Posterior cingulate gyrus (tissue), 11 donors: ENCODE measurements at regions not wholly inside any gene's neighbourhood (a gene's known extent, or its start where the extent isn't known, plus 50 kb on each side); places are given as distances from the start of the nearest gene placed in this dataset.
A peak's percentile ranks its signal among the peaks of the same experiment; 100 is the strongest.

Source experiments
- DNase-seq, 10 donors: peaks; one replicate each; pipeline versions ENCODE4 v3.0.0 to v3.0.0-alpha.2; 2020 to 2021; ENCODE audit warnings: mixed read lengths in 3 of 10
- intact Hi-C: fragments of 100-400 bp; cut with DNase I; formaldehyde crosslinking; loops from one replicate; pipeline ENCODE4 v1.15.1; 2023

GRCh38 chr4:100086766-100087431 lies 103.4 kb downstream of the DDIT4L start:
- intact Hi-C loops: no loop called here
- no peak for DNase-seq

- intact Hi-C loops: no loop called here
Measured at GRCh38 chr4:100084892-100085291, 105.4 kb downstream of the DDIT4L start.

GRCh38 chr4:100083289-100083688 lies 107.0 kb downstream of the DDIT4L start:
- DNase-seq: no peak
- intact Hi-C loops: no loop called here

More at GRCh38 chr4:100084892-100085291, 105.4 kb downstream of the DDIT4L start:
- no peak for DNase-seq

- DNase-seq: no peak
- intact Hi-C loops: no loop called here
Measured at GRCh38 chr4:100082852-100083251, 107.4 kb downstream of the DDIT4L start.

GRCh38 chr4:100081491-100081890 lies 108.8 kb downstream of the DDIT4L start:
- no peak for DNase-seq
- intact Hi-C loops: no loop called here

- DNase-seq: no peak
- intact Hi-C loops: no loop called here
Measured at GRCh38 chr4:100079264-100079663, 111.0 kb downstream of the DDIT4L start.

- intact Hi-C loops: no loop called here
- DNase-seq: no peak
Measured at GRCh38 chr4:100076753-100077152, 113.5 kb downstream of the DDIT4L start.

- intact Hi-C loops: no loop called here
- no peak for DNase-seq
Measured at GRCh38 chr4:100075486-100076270, 114.6 kb downstream of the DDIT4L start.

- intact Hi-C loops: no loop called here
- DNase-seq: no peak
Measured at GRCh38 chr4:100075056-100075455, 115.2 kb downstream of the DDIT4L start.

GRCh38 chr4:100071506-100071905 lies 118.8 kb downstream of the DDIT4L start:
- no peak for DNase-seq
- intact Hi-C loops: no loop called here

GRCh38 chr4:100070868-100071267 lies 119.4 kb downstream of the DDIT4L start:
- intact Hi-C loops: no loop called here
- DNase-seq: no peak

- intact Hi-C loops: no loop called here
- DNase-seq: no peak
Measured at GRCh38 chr4:100069207-100069606, 119.1 kb upstream of the H2AZ1 start.

- intact Hi-C loops: no loop called here
Measured at GRCh38 chr4:100067255-100067654, 117.2 kb upstream of the H2AZ1 start.

GRCh38 chr4:100063355-100063754 lies 113.3 kb upstream of the H2AZ1 start:
- no peak for DNase-seq
- intact Hi-C loops: no loop called here

More at GRCh38 chr4:100067255-100067654, 117.2 kb upstream of the H2AZ1 start:
- DNase-seq: peak in 2 of 10 donors; percentile 65 to 81

GRCh38 chr4:100062921-100063320 lies 112.8 kb upstream of the H2AZ1 start:
- DNase-seq: no peak
- intact Hi-C loops: no loop called here

GRCh38 chr4:100061835-100062234 lies 111.8 kb upstream of the H2AZ1 start:
- DNase-seq: no peak
- intact Hi-C loops: no loop called here

GRCh38 chr4:100060765-100061416 lies 110.8 kb upstream of the H2AZ1 start:
- DNase-seq: no peak
- intact Hi-C loops: no loop called here

GRCh38 chr4:100059467-100059866 lies 109.4 kb upstream of the H2AZ1 start:
- no peak for DNase-seq
- intact Hi-C loops: no loop called here

GRCh38 chr4:100056701-100057100 lies 106.6 kb upstream of the H2AZ1 start:
- no peak for DNase-seq
- intact Hi-C loops: no loop called here

GRCh38 chr4:100054071-100054470 lies 104.0 kb upstream of the H2AZ1 start:
- no peak for DNase-seq
- intact Hi-C loops: no loop called here

GRCh38 chr4:100049872-100050271 lies 99.8 kb upstream of the H2AZ1 start:
- intact Hi-C loops: no loop called here
- DNase-seq: no peak

GRCh38 chr4:100042711-100043110 lies 92.6 kb upstream of the H2AZ1 start:
- intact Hi-C loops: no loop called here
- no peak for DNase-seq
